ENCODE measurements at regions not wholly inside any gene's neighbourhood (a gene's known extent, or its start where the extent isn't known, plus 50 kb on each side); places are given as distances from the start of the nearest gene placed in this dataset.

GRCh38 chr2:76075126-76075525 is 364.4 kb upstream of the GCFC2 start:
- Histone ChIP-seq H3K9me2 (replicated peaks; ENCODE audit: insufficient read depth, low read length) (no peaks in the 10 kb centered on the region), H3K36me3 (ENCODE audit: low read length) (no peaks in the 10 kb centered on the region), H3K79me2 (ENCODE audit: insufficient read depth, low read length) (no peaks in the 10 kb centered on the region), H3K4me2 (ENCODE audit: low read depth, low read length, poor library complexity, severe bottlenecking) (no peak overlapping the region), H3K27ac (ENCODE audit: low read depth, low read length) (no peak overlapping the region), H3K4me3 (ENCODE audit: insufficient read depth, low read length, poor library complexity, severe bottlenecking) (no peak overlapping the region), H3K9ac (ENCODE audit: low read length) (no peak overlapping the region), H4K20me1 (ENCODE audit: low read depth, low read length) (no peaks in the 10 kb centered on the region), H3F3A (ENCODE audit: insufficient read depth) (no peaks in the 10 kb centered on the region), H2AFZ (ENCODE audit: low read depth, low read length, severe bottlenecking) (no peak overlapping the region), H3K9me3 (ENCODE audit: insufficient read depth, low read length) (no peaks in the 10 kb centered on the region), H3K27me3 (ENCODE audit: low read length) (no peaks in the 10 kb centered on the region)
- no peak for TF ChIP-seq EZH2phosphoT487 (conservative IDR thresholded peaks at IDR 0.05; ENCODE audit: low read length)

GRCh38 chr2:76073992-76074604 is 363.4 kb upstream of the GCFC2 start:
- no peak overlapping the region for H3K27ac ChIP-seq (ENCODE audit: low read depth, low read length)
- H3K9me2 ChIP-seq (replicated peaks; ENCODE audit: insufficient read depth, low read length), result no peaks in the 10 kb centered on the region
- H3K4me3 ChIP-seq (ENCODE audit: insufficient read depth, low read length, poor library complexity, severe bottlenecking), result no peak overlapping the region
- H3K79me2 ChIP-seq (ENCODE audit: insufficient read depth, low read length), result no peaks in the 10 kb centered on the region
- no peaks in the 10 kb centered on the region; the same call in 1 of the 2 replicates for H3F3A ChIP-seq (ENCODE audit: insufficient read depth)
- no peaks in the 10 kb centered on the region for H3K36me3 ChIP-seq (ENCODE audit: low read length)
- no peak overlapping the region for H3K9ac ChIP-seq (ENCODE audit: low read length)
- peaks cover 5% of the 10 kb centered on the region; the same call in 1 of the 2 replicates for H3K9me3 ChIP-seq (ENCODE audit: insufficient read depth, low read length)
- H2AFZ ChIP-seq (ENCODE audit: low read depth, low read length, severe bottlenecking), result no peak overlapping the region
- H4K20me1 ChIP-seq (ENCODE audit: low read depth, low read length), result no peaks in the 10 kb centered on the region
- no peak for TF ChIP-seq EZH2phosphoT487 (conservative IDR thresholded peaks at IDR 0.05; ENCODE audit: low read length)
- TF ChIP-seq CTCF (IDR thresholded peaks at IDR 0.05; ENCODE audit: insufficient read depth, low read length, poor library complexity, severe bottlenecking), result no peak
- H3K4me2 ChIP-seq (ENCODE audit: low read depth, low read length, poor library complexity, severe bottlenecking), result no peak overlapping the region
- no peaks in the 10 kb centered on the region for H3K27me3 ChIP-seq (ENCODE audit: low read length)

- Histone ChIP-seq H3K27ac (ENCODE audit: low read depth, low read length) (no peak overlapping the region), H3F3A (ENCODE audit: insufficient read depth) (no peaks in the 10 kb centered on the region), H2AFZ (ENCODE audit: low read depth, low read length, severe bottlenecking) (no peak overlapping the region)
Measured at GRCh38 chr2:76050196-76050595, 339.5 kb upstream of the GCFC2 start.

More at GRCh38 chr2:76050196-76050595, 339.5 kb upstream of the GCFC2 start:
- H3K9ac ChIP-seq (ENCODE audit: low read length), result no peak overlapping the region
- no peaks in the 10 kb centered on the region for H3K27me3 ChIP-seq (ENCODE audit: low read length)
- H3K4me2 ChIP-seq (ENCODE audit: low read depth, low read length, poor library complexity, severe bottlenecking), result no peak overlapping the region
- no peaks in the 10 kb centered on the region for H3K36me3 ChIP-seq (ENCODE audit: low read length)
- no peaks in the 10 kb centered on the region for H3K79me2 ChIP-seq (ENCODE audit: insufficient read depth, low read length)
- no peaks in the 10 kb centered on the region for H4K20me1 ChIP-seq (ENCODE audit: low read depth, low read length)
- H3K4me3 ChIP-seq (ENCODE audit: insufficient read depth, low read length, poor library complexity, severe bottlenecking), result no peak overlapping the region
- no peak for TF ChIP-seq EZH2phosphoT487 (conservative IDR thresholded peaks at IDR 0.05; ENCODE audit: low read length)
- no peak for TF ChIP-seq CTCF (IDR thresholded peaks at IDR 0.05; ENCODE audit: insufficient read depth, low read length, poor library complexity, severe bottlenecking)
- no peaks in the 10 kb centered on the region for H3K9me3 ChIP-seq (ENCODE audit: insufficient read depth, low read length)
- no peaks in the 10 kb centered on the region for H3K9me2 ChIP-seq (replicated peaks; ENCODE audit: insufficient read depth, low read length)
